MCF 10A (cell line): ENCODE measurements at regions not wholly inside any gene's neighbourhood (a gene's known extent, or its start where the extent isn't known, plus 50 kb on each side); places are given as distances from the start of the nearest gene placed in this dataset.

ENCODE experiments used
- BruUV-seq: library from RNA; stranded (reverse); fragments of 400-500 nt; replicated peaks from 2 replicates; lab custom pipeline; 2021; lab: Mats Ljungman, UMichigan
- CTCF ChIA-PET: fragments of 300-600 bp; sonication (Branson Sonifier 250); formaldehyde crosslinking; extraction: SDS; loops from one replicate; lab custom pipeline; 2021; ENCODE audit warnings: antibody characterized with exemption, inconsistent platforms; lab: Yijun Ruan, JAX
- POLR2A ChIA-PET: fragments of 300-600, 350-650 bp; sonication (Branson Sonifier 250); formaldehyde crosslinking; extraction: SDS; loops from one replicate; lab custom pipeline; 2020; ENCODE audit warnings: antibody characterized with exemption, inconsistent platforms; lab: Yijun Ruan, JAX
- DNase-seq: peaks from one replicate; pipeline ENCODE4 v3.0.0-alpha.2; 2018; ENCODE audit not compliant: unreplicated experiment
- H3K27ac Mint-ChIP-seq: one replicate; pipeline ENCODE4 v1.8.0; 2022; ENCODE audit warnings: mild to moderate bottlenecking, low read depth, mixed read lengths; ENCODE audit not compliant: unreplicated experiment
- H3K27me3 Mint-ChIP-seq: one replicate; pipeline ENCODE4 v1.8.0; 2022; ENCODE audit warnings: mixed read lengths; ENCODE audit not compliant: insufficient read depth, unreplicated experiment
- H3K36me3 Mint-ChIP-seq: one replicate; pipeline ENCODE4 v1.8.0; 2022; ENCODE audit warnings: mild to moderate bottlenecking, moderate library complexity, mixed read lengths; ENCODE audit not compliant: insufficient read depth, unreplicated experiment
- H3K4me1 Mint-ChIP-seq: one replicate; pipeline ENCODE4 v1.8.0; 2022; ENCODE audit warnings: mixed read lengths; ENCODE audit not compliant: insufficient read depth, unreplicated experiment
- H3K4me3 Mint-ChIP-seq: one replicate; pipeline ENCODE4 v1.8.0; 2022; ENCODE audit warnings: mild to moderate bottlenecking, moderate library complexity, mixed read lengths; ENCODE audit not compliant: unreplicated experiment
- H3K9me3 Mint-ChIP-seq: one replicate; pipeline ENCODE4 v1.8.0; 2022; ENCODE audit warnings: mixed read lengths; ENCODE audit not compliant: unreplicated experiment
- CTCF ChIP-seq: fragments of 200-600 bp; IDR thresholded peaks from one replicate; pipeline ENCODE4 v1.8.0; 2022; ENCODE audit warnings: antibody characterized with exemption, mild to moderate bottlenecking; ENCODE audit not compliant: unreplicated experiment
- intact Hi-C: fragments of 100-400 bp; cut with micrococcal nuclease; formaldehyde crosslinking; loops from 2 replicates; pipeline ENCODE4 v1.14.1; 2022

DNA sequence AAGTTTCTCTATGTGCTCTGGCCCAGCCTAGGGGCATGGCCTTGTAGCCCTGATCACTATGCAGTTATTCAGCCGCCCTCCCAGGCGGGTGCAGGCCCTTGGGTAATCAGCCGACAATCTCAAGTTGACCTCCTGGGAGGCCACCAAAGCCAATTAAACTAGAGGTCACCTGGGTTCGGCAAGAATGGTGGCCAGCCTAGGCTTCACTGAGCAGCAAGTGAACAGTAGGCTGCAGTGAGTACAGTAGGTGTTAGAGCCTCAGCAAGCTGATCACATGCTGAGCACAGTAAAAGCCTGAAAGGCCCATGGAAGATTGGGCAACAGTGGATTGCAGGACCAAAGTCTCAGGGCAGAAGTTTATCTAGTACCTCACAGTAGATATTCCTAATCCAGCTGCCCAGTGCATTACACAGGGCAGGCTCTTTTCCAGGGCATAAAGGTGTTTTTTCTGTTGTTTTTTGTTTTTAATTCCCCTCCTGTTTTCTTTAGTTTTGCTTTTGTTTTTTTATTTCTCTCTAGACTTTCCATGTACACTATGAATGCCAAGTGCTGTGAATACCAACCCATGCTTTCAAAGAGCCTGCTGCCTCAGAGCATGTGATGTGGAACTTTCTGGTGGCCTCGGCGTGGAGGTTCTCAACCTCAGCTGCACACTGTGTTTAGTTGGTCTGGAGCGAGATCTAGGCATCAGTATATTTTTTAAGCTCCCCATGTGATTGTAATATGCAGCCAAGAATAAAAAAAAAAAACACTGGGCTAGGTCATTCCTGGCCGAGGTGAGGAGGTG lies 55.9 kb upstream of the ATL2 start:
- Mint-ChIP-seq H3K4me1 (peaks cover 25% of the 10 kb centered on the region), H3K4me3 (no peak overlapping the region), H3K27me3 (no peaks in the 10 kb centered on the region), H3K36me3 (no peaks in the 10 kb centered on the region), H3K9me3 (no peaks in the 10 kb centered on the region), H3K27ac (no peak overlapping the region)
- ChIA-PET CTCF (interaction anchor here (0.5 to 1.5 kb wide), 6 partner anchors 14 to 556 kb away, joined by 3 to 7 read pairs (median 4); no protein-coding TSS in a partner anchor), POLR2A (interaction anchor here (0.6 to 1.3 kb wide), 6 partner anchors 11 to 72 kb away, joined by 3 to 5 read pairs (median 4); no protein-coding TSS in a partner anchor)
- no TSS peak for BruUV-seq
- DNase-seq = no peak
- no peak for TF ChIP-seq CTCF
- intact Hi-C loops = no loop called here

DNA sequence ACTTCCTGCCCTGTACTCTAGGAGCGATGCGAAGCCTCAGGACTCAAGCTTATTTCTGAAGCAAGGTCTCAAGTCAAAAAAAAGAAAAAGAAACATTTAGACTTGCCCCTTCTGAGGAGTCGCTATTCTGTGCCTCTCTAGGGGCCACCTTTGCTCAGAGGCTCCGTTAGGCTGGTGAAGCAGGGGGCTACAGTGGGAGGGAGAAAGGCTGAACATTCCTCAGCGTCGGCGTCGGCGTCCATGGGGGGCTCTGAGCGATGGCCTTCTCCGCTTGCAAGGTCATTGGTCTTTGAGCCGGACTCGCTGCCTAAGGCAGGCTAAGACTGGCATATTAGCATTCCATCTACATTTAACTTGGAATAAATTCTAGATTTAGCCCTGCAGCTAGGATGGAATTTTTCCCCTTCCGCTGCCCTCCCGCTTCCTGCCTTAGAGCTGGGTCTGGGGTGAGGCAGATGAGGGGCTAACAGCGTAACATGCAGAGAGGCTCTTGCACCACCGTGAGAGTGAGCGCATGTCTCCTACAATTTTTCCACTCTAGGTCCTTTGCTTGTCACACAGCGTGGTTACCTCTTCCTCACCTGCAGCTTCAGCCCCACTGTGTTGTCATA lies 53.6 kb upstream of the ATL2 start:
- Mint-ChIP-seq H3K27me3 (no peaks in the 10 kb centered on the region), H3K36me3 (no peaks in the 10 kb centered on the region), H3K9me3 (no peaks in the 10 kb centered on the region), H3K27ac (no peak overlapping the region), H3K4me3 (no peak overlapping the region), H3K4me1 (peaks cover 13% of the 10 kb centered on the region)
- DNase-seq = no peak
- ChIA-PET POLR2A (interaction anchor here (1.0 to 1.3 kb wide), 3 partner anchors 9 to 54 kb away, joined by 3 read pairs; no protein-coding TSS in a partner anchor), CTCF (interaction anchor here (0.6 to 2.7 kb wide), 3 partner anchors 17 to 113 kb away, joined by 4 to 6 read pairs (median 4); no protein-coding TSS in a partner anchor)
- no peak for TF ChIP-seq CTCF
- BruUV-seq = no TSS peak
- intact Hi-C loops = no loop called here

- Mint-ChIP-seq H3K4me1 (peaks cover 12% of the 10 kb centered on the region), H3K27ac (no peak overlapping the region), H3K27me3 (no peaks in the 10 kb centered on the region), H3K9me3 (no peaks in the 10 kb centered on the region), H3K36me3 (no peaks in the 10 kb centered on the region), H3K4me3 (no peak overlapping the region)
- CTCF ChIA-PET = interaction anchor here (0.6 to 2.7 kb wide), 3 partner anchors 18 to 112 kb away, joined by 4 to 6 read pairs (median 4); no protein-coding TSS in a partner anchor
- POLR2A ChIA-PET = interaction anchor here (1.2 to 1.3 kb wide), 2 partner anchors 8 to 54 kb away, joined by 3 read pairs; no protein-coding TSS in a partner anchor
- no peak for TF ChIP-seq CTCF
- intact Hi-C loops = no loop called here
- no TSS peak for BruUV-seq
- no peak for DNase-seq
Observed at GRCh38 chr2:38430196-38430595, 53.1 kb upstream of the ATL2 start.

GRCh38 chr2:38427936-38428335 lies 50.9 kb upstream of the ATL2 start:
- no peaks in the 10 kb centered on the region for H3K36me3 Mint-ChIP-seq
- H3K27me3 Mint-ChIP-seq = no peaks in the 10 kb centered on the region
- POLR2A ChIA-PET = no interaction called here
- CTCF ChIA-PET = interaction anchor here (0.7 kb wide), 1 partner anchor 109 kb away, joined by 4 read pairs; no protein-coding TSS in a partner anchor
- no TSS peak for BruUV-seq
- H3K9me3 Mint-ChIP-seq = no peaks in the 10 kb centered on the region
- no peak for DNase-seq
- no peak for TF ChIP-seq CTCF
- no peak overlapping the region for H3K4me3 Mint-ChIP-seq
- H3K27ac Mint-ChIP-seq = no peak overlapping the region
- peaks cover 3% of the 10 kb centered on the region for H3K4me1 Mint-ChIP-seq
- intact Hi-C loops = no loop called here
